ENCODE measurements at regions not wholly inside any gene's neighbourhood (a gene's known extent, or its start where the extent isn't known, plus 50 kb on each side); places are given as distances from the start of the nearest gene placed in this dataset.

- TF ChIP-seq TEAD2 (CRISPR knock-in tag; IDR thresholded peaks at IDR 0.05) = no peak
- TF ChIP-seq SRSF1 (optimal IDR thresholded peaks at IDR 0.05; ENCODE audit: low read depth, low read length) = no peak
- TF ChIP-seq NFAT5 (CRISPR knock-in tag; IDR thresholded peaks at IDR 0.05) = no peak
- TF ChIP-seq POLR2AphosphoS5 (IDR thresholded peaks at IDR 0.05; ENCODE audit: low read depth, low read length) = no peak
Observed at GRCh38 chr9:102669220-102669619, 325.9 kb upstream of the CYLC2 start.

Measured in HepG2 (cell line).